Duodenal mucosa (tissue), 2 donors: ENCODE measurements at regions not wholly inside any gene's neighbourhood (a gene's known extent, or its start where the extent isn't known, plus 50 kb on each side); places are given as distances from the start of the nearest gene placed in this dataset.

Experiments used
- H3K27ac ChIP-seq: one replicate; pipeline ENCODE4 v1.7.0; 2013; ENCODE audit warnings: low read depth, low read length
- H3K27me3 ChIP-seq, 2 donors: one replicate each; pipeline ENCODE4 v1.7.0; 2013; ENCODE audit warnings: low read length in 2 of 2, control low read depth in 1 of 2; ENCODE audit not compliant: insufficient read depth in 2 of 2, control insufficient read depth in 1 of 2
- H3K36me3 ChIP-seq, 2 donors: one replicate each; pipeline ENCODE4 v1.7.0; 2013; ENCODE audit warnings: low read length in 2 of 2, control low read depth in 1 of 2; ENCODE audit not compliant: insufficient read depth in 2 of 2, control insufficient read depth in 1 of 2
- H3K4me1 ChIP-seq, 2 donors: one replicate each; pipeline ENCODE4 v1.7.0; 2013; ENCODE audit warnings: low read length in 2 of 2, control low read depth in 1 of 2; ENCODE audit not compliant: insufficient read depth in 2 of 2, control insufficient read depth in 1 of 2
- H3K4me3 ChIP-seq, 2 donors: one replicate each; pipeline ENCODE4 v1.7.0; 2013; ENCODE audit warnings: low read length in 2 of 2, low read depth in 1 of 2
- H3K9ac ChIP-seq, 2 donors: one replicate each; pipeline ENCODE4 v1.7.0; 2013; ENCODE audit warnings: low read length in 2 of 2, low read depth in 1 of 2
- H3K9me3 ChIP-seq, 2 donors: one replicate each; pipeline ENCODE4 v1.7.0; 2013; ENCODE audit warnings: low read length in 2 of 2, control low read depth in 1 of 2; ENCODE audit not compliant: control insufficient read depth in 1 of 2

GRCh38 chr2:33890686-33891085, 291.6 kb upstream of the FAM98A start:
- H3K36me3 ChIP-seq = no peaks in the 10 kb centered on the region

GRCh38 chr2:33877348-33878016, 278.4 kb upstream of the FAM98A start:
- Histone ChIP-seq H3K27ac (no peak overlapping the region), H3K4me3 (no peak overlapping the region), H3K36me3 (no peaks in the 10 kb centered on the region), H3K9me3 (peaks cover 3 to 7% of the 10 kb centered on the region in 2 donors), H3K9ac (no peak overlapping the region), H3K27me3 (no peaks in the 10 kb centered on the region), H3K4me1 (no peaks in the 10 kb centered on the region)

More at GRCh38 chr2:33890686-33891085, 291.6 kb upstream of the FAM98A start:
- Histone ChIP-seq H3K9me3 (peaks cover 2 to 4% of the 10 kb centered on the region in 2 donors), H3K27ac (no peak overlapping the region), H3K9ac (no peak overlapping the region), H3K4me1 (no peaks in the 10 kb centered on the region), H3K4me3 (no peak overlapping the region), H3K27me3 (no peaks in the 10 kb centered on the region)

- peaks cover 11 to 21% of the 10 kb centered on the region in 2 donors for H3K9me3 ChIP-seq
- no peaks in the 10 kb centered on the region for H3K27me3 ChIP-seq
These were observed 274.0 kb upstream of the FAM98A start for GRCh38 chr2:33873076-33873605.

GRCh38 chr2:33859811-33860461, 260.8 kb upstream of the FAM98A start:
- Histone ChIP-seq H3K9me3 (peaks cover 0 to 5% of the 10 kb centered on the region in 2 donors), H3K4me3 (no peak overlapping the region), H3K4me1 (no peaks in the 10 kb centered on the region), H3K27ac (no peak overlapping the region), H3K27me3 (no peaks in the 10 kb centered on the region), H3K9ac (no peak overlapping the region), H3K36me3 (no peaks in the 10 kb centered on the region)

More at GRCh38 chr2:33873076-33873605, 274.0 kb upstream of the FAM98A start:
- H3K27ac ChIP-seq = no peak overlapping the region
- H3K9ac ChIP-seq = no peak overlapping the region
- H3K36me3 ChIP-seq = no peaks in the 10 kb centered on the region
- H3K4me3 ChIP-seq = no peak overlapping the region
- H3K4me1 ChIP-seq = no peaks in the 10 kb centered on the region

- Histone ChIP-seq H3K4me1 (no peaks in the 10 kb centered on the region), H3K27ac (no peak overlapping the region), H3K9ac (no peak overlapping the region), H3K4me3 (no peak overlapping the region), H3K27me3 (no peaks in the 10 kb centered on the region), H3K36me3 (no peaks in the 10 kb centered on the region), H3K9me3 (peaks cover 0 to 9% of the 10 kb centered on the region in 2 donors)
These were observed 260.1 kb upstream of the FAM98A start for GRCh38 chr2:33859176-33859575.

GRCh38 chr2:33848486-33848885, 249.4 kb upstream of the FAM98A start:
- Histone ChIP-seq H3K27ac (no peak overlapping the region), H3K9me3 (peaks cover 11 to 18% of the 10 kb centered on the region in 2 donors), H3K4me3 (no peak overlapping the region), H3K36me3 (no peaks in the 10 kb centered on the region), H3K9ac (no peak overlapping the region), H3K4me1 (no peaks in the 10 kb centered on the region), H3K27me3 (no peaks in the 10 kb centered on the region)

- no peak overlapping the region for H3K4me3 ChIP-seq
These were observed 240.7 kb upstream of the FAM98A start for GRCh38 chr2:33839791-33840190.

GRCh38 chr2:33836628-33837027, 237.5 kb upstream of the FAM98A start:
- Histone ChIP-seq H3K27me3 (no peaks in the 10 kb centered on the region), H3K4me1 (no peaks in the 10 kb centered on the region), H3K9ac (no peak overlapping the region), H3K4me3 (no peak overlapping the region), H3K9me3 (peaks cover 0 to 6% of the 10 kb centered on the region in 2 donors), H3K36me3 (no peaks in the 10 kb centered on the region), H3K27ac (no peak overlapping the region)

More at GRCh38 chr2:33839791-33840190, 240.7 kb upstream of the FAM98A start:
- H3K27ac ChIP-seq = no peak overlapping the region
- H3K36me3 ChIP-seq = no peaks in the 10 kb centered on the region
- H3K4me1 ChIP-seq = no peaks in the 10 kb centered on the region
- no peak overlapping the region for H3K9ac ChIP-seq
- H3K27me3 ChIP-seq = no peaks in the 10 kb centered on the region
- H3K9me3 ChIP-seq = peaks cover 0 to 3% of the 10 kb centered on the region in 2 donors

GRCh38 chr2:33835911-33836310, 236.8 kb upstream of the FAM98A start:
- no peak overlapping the region for H3K27ac ChIP-seq
- H3K27me3 ChIP-seq = no peaks in the 10 kb centered on the region

GRCh38 chr2:33822964-33823363, 223.9 kb upstream of the FAM98A start:
- Histone ChIP-seq H3K4me1 (no peaks in the 10 kb centered on the region), H3K27me3 (no peaks in the 10 kb centered on the region), H3K9me3 (peaks cover 3 to 4% of the 10 kb centered on the region in 2 donors), H3K27ac (no peak overlapping the region), H3K9ac (no peak overlapping the region), H3K36me3 (no peaks in the 10 kb centered on the region), H3K4me3 (no peak overlapping the region)

More at GRCh38 chr2:33835911-33836310, 236.8 kb upstream of the FAM98A start:
- peaks cover 0 to 6% of the 10 kb centered on the region in 2 donors for H3K9me3 ChIP-seq
- H3K4me3 ChIP-seq = no peak overlapping the region
- H3K36me3 ChIP-seq = no peaks in the 10 kb centered on the region
- no peak overlapping the region for H3K9ac ChIP-seq
- H3K4me1 ChIP-seq = no peaks in the 10 kb centered on the region
